WERI-Rb-1 (cell line): ENCODE measurements at regions not wholly inside any gene's neighbourhood (a gene's known extent, or its start where the extent isn't known, plus 50 kb on each side); places are given as distances from the start of the nearest gene placed in this dataset.

Source experiments
- DNase-seq: peaks from one replicate; pipeline ENCODE4 v3.0.0-alpha.2; 2020
- H3K27ac ChIP-seq: fragments of 250-450 bp; sonication (Bioruptor Pico); 2 replicates; pipeline ENCODE4 v1.5.1; 2020; ENCODE audit warnings: mild to moderate bottlenecking, moderate library complexity
- H3K27me3 ChIP-seq: fragments of 250-450 bp; sonication (Bioruptor Pico); 2 replicates; pipeline ENCODE4 v1.5.1; 2021; ENCODE audit warnings: mild to moderate bottlenecking, low read depth, moderate library complexity; ENCODE audit not compliant: insufficient read depth, severe bottlenecking
- H3K36me3 ChIP-seq: fragments of 250-450 bp; sonication (Bioruptor Pico); 2 replicates; pipeline ENCODE4 v1.5.1; 2020; ENCODE audit warnings: mild to moderate bottlenecking, moderate library complexity
- H3K4me3 ChIP-seq: 2 replicates; pipeline ENCODE4 v1.5.1; 2011; ENCODE audit warnings: low read depth, mild to moderate bottlenecking, control low read depth, low read length
- H3K9me3 ChIP-seq: fragments of 250-450 bp; sonication (Bioruptor Pico); 2 replicates; pipeline ENCODE4 v1.5.1; 2021; ENCODE audit warnings: mild to moderate bottlenecking, moderate library complexity; ENCODE audit not compliant: severe bottlenecking
- CTCF ChIP-seq: IDR thresholded peaks from 2 replicates; pipeline ENCODE4 v1.5.1; 2011; ENCODE audit warnings: low read depth, mild to moderate bottlenecking, control low read depth, inconsistent platforms, low read length

GRCh38 chr1:244349581-244350001 lies 102.1 kb downstream of the ADSS2 start:
- Histone ChIP-seq H3K36me3 (no peaks in the 10 kb centered on the region), H3K4me3 (no peak overlapping the region), H3K9me3 (no peaks in the 10 kb centered on the region), H3K27me3 (no peaks in the 10 kb centered on the region), H3K27ac (no peak overlapping the region)
- no peak for DNase-seq
- no peak for TF ChIP-seq CTCF

- H3K27me3 ChIP-seq, result no peaks in the 10 kb centered on the region
- no peak overlapping the region for H3K27ac ChIP-seq
- H3K36me3 ChIP-seq, result no peaks in the 10 kb centered on the region
- no peak overlapping the region for H3K4me3 ChIP-seq
- no peaks in the 10 kb centered on the region for H3K9me3 ChIP-seq
- no peak for DNase-seq
- no peak for TF ChIP-seq CTCF
Observed at GRCh38 chr1:244350027-244350426, 101.7 kb downstream of the ADSS2 start.

GRCh38 chr1:244352156-244352830 lies 99.4 kb downstream of the ADSS2 start:
- Histone ChIP-seq H3K4me3 (no peak overlapping the region), H3K27ac (no peak overlapping the region), H3K27me3 (no peaks in the 10 kb centered on the region), H3K36me3 (no peaks in the 10 kb centered on the region), H3K9me3 (peaks cover 4% of the 10 kb centered on the region)
- no peak for DNase-seq
- no peak for TF ChIP-seq CTCF

GRCh38 chr1:244353551-244354091 lies 98.1 kb downstream of the ADSS2 start:
- DNase-seq, result no peak
- TF ChIP-seq CTCF, result no peak
- Histone ChIP-seq H3K27me3 (no peaks in the 10 kb centered on the region), H3K27ac (no peak overlapping the region), H3K9me3 (peaks cover 4% of the 10 kb centered on the region), H3K4me3 (no peak overlapping the region), H3K36me3 (no peaks in the 10 kb centered on the region)

- no peaks in the 10 kb centered on the region for H3K27me3 ChIP-seq
- no peak overlapping the region for H3K27ac ChIP-seq
- no peak for TF ChIP-seq CTCF
- H3K4me3 ChIP-seq, result no peak overlapping the region
- DNase-seq, result no peak
- peaks cover 4% of the 10 kb centered on the region for H3K9me3 ChIP-seq
- no peaks in the 10 kb centered on the region for H3K36me3 ChIP-seq
Observed at GRCh38 chr1:244354810-244355278, 96.9 kb downstream of the ADSS2 start.
